GM12873 (cell line): ENCODE measurements at regions not wholly inside any gene's neighbourhood (a gene's known extent, or its start where the extent isn't known, plus 50 kb on each side); places are given as distances from the start of the nearest gene placed in this dataset.

Source experiments
- TF ChIP-seq, protein P1 (sequence below): IDR thresholded peaks from 2 replicates; pipeline ENCODE4 v1.5.1; 2012; ENCODE audit warnings: low read depth, mild to moderate bottlenecking, moderate library complexity, low read length, control low read depth; ENCODE audit not compliant: insufficient read depth; ENCODE audit errors: missing control alignments

- TF ChIP-seq, protein P1, sequence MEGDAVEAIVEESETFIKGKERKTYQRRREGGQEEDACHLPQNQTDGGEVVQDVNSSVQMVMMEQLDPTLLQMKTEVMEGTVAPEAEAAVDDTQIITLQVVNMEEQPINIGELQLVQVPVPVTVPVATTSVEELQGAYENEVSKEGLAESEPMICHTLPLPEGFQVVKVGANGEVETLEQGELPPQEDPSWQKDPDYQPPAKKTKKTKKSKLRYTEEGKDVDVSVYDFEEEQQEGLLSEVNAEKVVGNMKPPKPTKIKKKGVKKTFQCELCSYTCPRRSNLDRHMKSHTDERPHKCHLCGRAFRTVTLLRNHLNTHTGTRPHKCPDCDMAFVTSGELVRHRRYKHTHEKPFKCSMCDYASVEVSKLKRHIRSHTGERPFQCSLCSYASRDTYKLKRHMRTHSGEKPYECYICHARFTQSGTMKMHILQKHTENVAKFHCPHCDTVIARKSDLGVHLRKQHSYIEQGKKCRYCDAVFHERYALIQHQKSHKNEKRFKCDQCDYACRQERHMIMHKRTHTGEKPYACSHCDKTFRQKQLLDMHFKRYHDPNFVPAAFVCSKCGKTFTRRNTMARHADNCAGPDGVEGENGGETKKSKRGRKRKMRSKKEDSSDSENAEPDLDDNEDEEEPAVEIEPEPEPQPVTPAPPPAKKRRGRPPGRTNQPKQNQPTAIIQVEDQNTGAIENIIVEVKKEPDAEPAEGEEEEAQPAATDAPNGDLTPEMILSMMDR: no peak
Measured at GRCh38 chr14:57057803-57058202, 210.9 kb downstream of the EXOC5 start.

DNA sequence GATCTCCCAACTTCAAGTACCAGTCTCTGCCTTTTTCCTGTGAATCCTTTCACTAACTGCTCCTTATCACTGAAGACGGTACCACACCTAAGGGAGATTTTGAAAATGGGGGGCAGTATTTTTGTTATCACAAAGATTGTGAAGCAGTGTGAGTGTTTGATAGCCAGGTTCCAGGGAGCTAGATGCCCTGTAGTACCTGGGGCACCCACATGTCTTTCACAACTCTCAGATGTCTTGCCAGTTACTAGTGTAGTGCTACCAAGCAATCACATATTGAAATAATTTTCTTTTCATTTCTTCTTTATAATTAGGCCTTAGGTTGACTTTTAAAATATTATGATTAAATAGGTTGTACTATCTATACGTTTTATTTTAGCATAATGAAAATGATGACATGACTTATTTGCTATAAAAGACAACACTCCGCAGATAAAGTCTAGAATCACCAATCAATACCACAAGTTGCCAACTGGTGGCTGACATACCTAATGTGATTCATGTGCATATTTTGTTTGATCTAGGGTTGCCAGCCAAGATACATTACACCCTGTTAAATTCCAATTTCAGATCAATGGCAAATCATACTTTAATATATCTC lies 215.9 kb downstream of the EXOC5 start:
- TF ChIP-seq, protein P1: no peak

GRCh38 chr14:57051633-57052032 lies 217.1 kb downstream of the EXOC5 start:
- TF ChIP-seq, protein P1: no peak

DNA sequence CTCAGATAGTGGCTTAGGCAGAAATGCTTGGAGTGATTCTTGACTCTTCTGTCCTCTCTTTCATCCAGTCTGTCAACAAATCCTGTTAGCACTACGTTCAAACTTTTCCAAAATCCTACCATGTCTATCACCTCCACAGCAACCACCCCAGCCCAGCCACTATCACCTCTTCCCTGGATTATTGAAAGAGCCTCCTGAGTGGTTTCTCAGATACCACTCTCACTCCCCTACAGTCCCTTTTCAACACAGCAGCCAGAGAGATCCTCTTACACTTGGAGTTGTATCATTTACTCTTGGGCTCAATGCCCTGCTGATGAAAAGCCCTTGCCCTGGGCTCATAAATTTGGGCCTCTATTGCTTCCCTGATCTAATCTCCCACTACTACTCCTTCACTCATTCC lies 218.9 kb downstream of the EXOC5 start:
- TF ChIP-seq, protein P1: no peak

DNA sequence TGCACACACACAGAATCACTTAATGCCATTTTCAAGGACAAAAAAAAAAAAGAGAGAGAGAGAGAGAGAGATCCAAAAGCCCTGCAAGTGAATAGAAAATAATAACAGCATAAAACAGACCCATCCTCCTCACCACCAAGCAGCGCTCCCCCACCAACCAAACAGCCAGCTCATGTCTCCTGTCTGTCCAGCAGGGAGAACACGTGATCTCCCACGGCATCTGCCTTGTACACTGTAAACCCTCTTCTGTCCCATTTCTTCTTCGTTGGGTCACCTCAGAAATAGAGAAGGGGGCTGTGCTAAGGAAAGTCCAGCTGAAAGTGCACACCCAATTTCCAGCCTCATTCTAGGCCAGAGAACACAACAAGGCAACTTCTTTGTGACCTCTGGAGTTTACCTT lies 222.5 kb downstream of the EXOC5 start:
- TF ChIP-seq, protein P1: no peak

GRCh38 chr14:57038689-57039088 lies 228.4 kb upstream of the OTX2 start:
- TF ChIP-seq, protein P1: no peak

DNA sequence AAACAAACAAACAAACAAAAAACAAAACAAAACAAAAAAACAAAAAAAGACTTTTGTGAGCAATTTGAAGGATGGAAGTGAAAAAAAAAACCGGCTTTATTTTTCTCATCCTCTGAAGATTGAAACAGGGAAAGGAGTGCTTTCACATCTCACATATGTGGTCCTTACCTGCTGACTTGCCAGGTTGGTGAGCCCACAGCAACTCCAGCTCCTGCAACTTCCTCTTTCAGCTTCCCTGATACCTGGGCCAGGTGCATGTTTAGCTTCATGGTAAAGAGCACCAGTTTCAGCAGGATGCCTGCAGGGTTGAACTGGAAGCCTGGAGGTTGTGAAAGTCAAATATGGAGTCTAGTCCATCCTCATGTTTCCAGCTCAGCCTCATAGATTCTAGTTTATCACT lies 221.2 kb upstream of the OTX2 start:
- TF ChIP-seq, protein P1: no peak
